RCC 7860 (cell line): ENCODE measurements at regions not wholly inside any gene's neighbourhood (a gene's known extent, or its start where the extent isn't known, plus 50 kb on each side); places are given as distances from the start of the nearest gene placed in this dataset.

Source experiments
- DNase-seq: peaks from one replicate; pipeline ENCODE4 v3.0.0-alpha.2; 2015; ENCODE audit warnings: low spot score
- FAIRE-seq: peaks from 2 replicates; lab custom pipeline; 2012; peaks lifted over from hg19 to GRCh38; lab: Jason Lieb, UNC

DNA sequence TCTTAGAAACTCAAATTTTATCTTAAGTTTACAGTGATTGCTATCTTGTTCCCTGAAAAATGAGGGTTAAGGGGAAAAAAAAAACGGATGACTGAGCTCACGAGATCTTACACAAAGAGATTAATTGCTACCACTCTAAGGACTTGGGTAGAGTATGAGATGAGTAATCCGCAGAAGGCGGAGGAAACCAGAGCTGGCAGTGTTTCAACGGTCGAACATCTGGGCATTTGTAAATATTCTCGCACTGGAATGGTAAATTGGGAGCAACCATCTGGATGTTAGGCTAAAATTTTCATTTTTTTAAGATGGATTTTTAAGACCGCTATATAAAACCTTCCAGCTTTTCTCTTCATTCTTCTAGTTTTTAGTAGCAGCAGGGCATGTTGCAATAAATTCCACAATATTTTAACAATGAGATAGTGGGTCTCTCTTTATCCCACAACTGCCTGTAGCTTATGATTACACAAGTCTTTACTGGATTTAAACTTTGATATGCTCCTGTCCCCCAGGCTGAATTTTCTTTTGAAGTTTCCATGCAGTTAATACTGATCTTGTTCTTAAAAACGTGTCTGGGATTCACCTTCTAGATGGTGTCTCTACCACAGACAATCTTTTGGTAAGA, 1324.1 kb downstream of the AACS start:
- DNase-seq (no peak), FAIRE-seq (no peak)

DNA sequence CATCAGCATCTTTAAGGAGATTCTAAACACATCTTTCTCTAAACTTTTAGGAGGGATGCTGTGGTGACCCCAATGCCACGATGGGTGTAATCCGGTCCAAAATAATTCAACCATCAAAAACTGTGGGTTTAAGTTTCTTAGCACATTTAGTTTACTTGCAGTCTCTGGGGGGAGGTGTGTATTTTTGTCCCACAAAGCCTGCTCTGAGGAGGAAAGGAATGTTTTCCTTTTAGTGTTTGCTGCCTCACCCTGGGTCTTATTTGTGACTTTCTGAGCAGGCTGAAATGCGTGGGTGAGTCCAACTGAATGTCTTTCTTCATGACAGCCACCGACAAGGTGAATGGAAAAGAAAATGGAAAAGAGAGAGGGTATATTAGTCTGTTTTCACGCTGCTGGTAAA, 1324.7 kb downstream of the AACS start:
- FAIRE-seq (no peak), DNase-seq (no peak)

DNA sequence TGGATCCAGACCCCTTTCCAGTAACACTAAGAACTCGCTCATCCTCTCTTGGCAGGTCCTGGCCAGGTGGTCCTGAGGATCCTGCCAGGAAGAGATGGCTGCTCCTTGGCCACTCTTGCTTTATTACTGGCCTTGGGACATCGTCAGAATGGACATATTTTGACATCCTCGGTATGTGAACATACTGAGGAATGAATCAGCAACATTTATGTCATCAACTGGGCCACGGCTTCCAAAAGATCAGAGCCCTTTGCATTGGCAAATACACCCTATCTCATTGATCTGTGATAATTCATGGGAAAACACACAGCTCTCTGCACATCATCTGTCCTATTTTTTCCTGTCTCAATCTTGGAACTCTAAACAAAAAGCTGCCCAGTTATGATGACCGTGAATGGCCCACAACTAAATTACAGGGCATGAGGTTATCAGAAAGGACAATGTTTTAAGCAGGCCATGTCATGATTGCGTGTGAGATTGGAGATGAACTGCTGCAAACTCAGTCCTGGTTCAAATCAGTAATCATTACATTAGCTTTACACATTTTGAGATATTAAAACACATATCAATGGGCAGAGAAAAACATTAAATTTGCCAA, 1325.8 kb downstream of the AACS start:
- FAIRE-seq (no peak), DNase-seq (no peak)

DNA sequence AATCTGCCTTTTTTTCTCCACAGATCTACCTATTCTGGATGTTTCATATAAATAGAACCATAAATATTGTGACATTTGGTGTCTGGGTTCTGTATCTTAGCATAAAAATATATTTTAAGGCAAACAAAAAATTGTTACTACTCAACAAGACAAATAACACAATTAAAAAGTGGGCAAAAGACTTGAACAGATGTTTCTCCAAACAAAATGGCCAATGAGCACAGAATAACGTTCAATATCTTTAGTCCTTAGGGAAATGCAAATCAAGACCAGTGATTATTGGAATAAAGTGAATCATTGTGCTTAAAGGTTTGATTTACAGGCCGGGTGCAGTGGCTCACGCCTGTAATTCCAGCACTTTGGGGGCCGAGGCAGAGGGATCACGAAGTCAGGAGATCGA, 1331.3 kb downstream of the AACS start:
- FAIRE-seq: no peak

DNA sequence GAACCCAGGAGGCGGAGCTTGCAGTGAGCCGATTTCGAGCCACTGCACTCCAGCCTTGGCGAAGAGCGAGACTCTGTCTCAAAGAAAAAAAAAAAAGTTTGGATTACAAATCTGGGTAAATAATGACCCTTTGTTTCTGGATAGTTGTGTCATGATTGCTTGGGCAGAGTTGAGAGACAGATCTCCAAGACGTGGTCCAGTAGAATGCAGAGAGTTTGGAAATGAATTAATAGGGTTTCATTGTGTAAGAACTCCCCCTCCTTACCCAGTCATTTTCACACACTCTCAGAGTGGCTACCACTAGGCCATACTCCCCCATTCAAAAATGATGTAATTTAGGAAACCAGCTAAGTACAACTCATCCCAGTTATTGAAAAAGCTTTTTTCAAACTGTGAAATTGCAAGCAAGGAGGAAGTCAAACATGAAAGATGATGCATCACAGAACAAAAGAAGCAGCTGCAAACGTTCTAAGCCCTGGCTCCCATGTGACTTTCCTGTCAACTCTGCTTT, 1331.9 kb downstream of the AACS start:
- DNase-seq: no peak
- FAIRE-seq: no peak

More for the DNA sequence above, 1331.3 kb downstream of the AACS start:
- no peak for DNase-seq

DNA sequence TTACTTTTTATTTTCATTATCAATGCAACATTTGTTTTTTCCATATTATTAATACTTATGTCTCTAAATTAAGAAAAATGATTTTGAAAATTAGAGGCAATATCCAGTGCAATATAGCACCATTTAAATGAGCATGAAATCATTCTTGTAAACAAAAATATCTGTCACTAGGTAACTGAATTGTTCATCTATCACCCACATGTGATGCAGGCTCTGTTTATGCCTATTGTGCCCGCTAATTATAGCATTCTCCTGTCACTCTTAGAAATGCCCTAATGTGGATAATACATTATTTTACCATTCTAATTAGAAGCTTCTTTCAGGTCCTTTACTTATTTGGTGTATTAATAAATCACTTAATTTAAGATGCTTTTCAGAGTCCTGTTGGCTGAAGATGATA, 1332.4 kb downstream of the AACS start:
- FAIRE-seq: no peak
- DNase-seq: no peak

DNA sequence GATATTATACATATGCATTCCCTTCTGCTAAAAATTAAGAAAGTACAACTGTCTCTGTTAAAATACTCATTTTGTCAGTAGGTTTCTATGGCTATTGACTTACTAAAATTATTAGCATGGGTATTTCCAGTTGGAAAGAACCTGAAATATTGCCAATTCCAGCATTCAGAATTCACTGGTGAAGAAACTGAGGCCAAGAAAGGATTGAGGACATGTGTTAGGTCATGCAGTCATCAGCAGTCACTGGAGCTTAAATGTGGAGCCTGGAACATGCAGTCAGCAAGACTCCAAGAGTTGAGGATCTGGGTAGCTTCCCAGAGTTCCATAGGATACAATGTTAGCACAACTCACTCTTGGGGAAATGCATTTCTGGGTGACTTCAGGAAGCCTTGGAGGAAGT, 1335.6 kb downstream of the AACS start:
- DNase-seq (no peak), FAIRE-seq (no peak)

DNA sequence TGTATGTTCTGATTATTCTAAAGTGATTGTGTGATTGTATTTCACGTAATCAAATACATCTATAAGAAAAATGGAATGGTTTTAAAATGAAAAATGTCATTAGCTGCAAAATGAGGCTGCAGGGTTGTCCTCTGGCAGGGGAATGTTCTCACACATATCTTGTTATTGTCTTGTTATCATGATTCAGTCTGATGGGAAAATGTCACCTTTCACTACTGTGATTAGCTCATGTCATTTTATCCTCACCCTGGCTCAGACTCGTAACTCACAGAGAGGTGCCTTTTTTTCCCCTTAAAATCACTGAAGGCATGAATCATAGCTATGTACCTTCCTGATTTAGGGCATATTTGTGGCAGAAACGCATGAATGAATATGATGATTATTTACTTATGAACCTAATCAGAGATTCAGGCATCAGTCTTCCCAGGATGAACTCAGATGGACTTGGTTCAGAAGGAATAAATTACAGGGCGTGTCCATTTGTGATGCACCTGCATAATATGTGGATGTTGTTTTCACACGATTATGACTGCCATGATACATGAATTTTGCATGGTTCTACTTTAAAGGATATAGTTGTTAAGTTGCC, 1339.2 kb downstream of the AACS start:
- DNase-seq (peak; percentile 49), FAIRE-seq (no peak)

DNA sequence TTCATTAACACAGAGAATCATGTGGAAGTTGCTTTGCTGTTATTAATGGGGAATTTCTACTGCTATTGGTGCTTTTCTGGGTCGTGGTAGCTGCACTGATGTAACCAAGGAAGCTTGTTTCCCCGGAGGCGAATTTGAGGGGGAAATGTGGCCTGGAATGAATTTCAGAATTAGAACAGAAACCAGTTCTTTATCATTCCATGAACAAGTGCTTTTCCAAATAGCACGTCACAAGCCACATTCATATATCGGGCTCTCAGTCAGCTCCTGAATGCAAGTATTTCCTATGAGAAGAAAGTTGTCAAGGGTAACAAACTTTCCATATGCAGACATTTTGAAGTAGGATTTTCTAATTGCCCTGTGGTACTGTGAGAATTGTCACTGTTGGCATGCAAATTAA, 1353.2 kb downstream of the AACS start:
- no peak for DNase-seq
- no peak for FAIRE-seq

DNA sequence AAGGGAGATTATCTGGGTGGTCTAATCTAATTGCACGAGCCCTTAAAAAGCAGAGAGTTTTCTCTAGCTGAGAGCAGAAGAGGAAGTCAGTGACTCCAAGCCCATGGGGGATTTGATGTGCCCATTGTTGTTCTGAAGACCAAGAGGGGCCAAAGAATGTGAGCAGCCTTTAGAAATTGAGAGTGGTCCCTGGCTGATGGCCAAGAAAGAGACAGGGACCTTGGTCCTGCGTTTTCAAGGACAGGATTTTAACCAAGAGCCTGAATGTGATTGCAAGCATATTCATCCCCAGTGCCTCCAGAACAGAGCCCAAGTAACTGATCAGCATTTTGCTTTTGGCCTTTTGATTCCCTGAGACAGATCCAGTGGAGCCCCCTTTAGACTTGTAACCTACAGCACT, 1353.9 kb downstream of the AACS start:
- FAIRE-seq: no peak

DNA sequence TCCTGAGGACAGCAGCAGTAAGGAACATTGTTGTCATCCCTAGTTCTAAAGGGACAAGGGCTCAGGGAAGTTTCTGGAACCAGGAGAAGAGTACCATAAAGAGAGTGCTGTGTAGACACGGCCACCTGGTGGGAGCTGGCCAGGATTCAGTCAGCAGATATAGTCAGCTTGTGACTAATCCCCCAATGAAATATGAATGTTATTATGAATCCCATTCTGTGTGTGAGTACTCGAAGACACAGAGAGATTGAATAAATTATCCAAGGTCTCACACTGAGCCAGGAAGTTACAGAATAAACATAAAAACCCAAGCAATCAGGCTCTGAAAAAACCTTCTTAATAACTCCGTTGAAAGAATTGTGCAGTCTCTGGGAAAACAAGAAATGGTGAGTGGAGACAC, 1359.5 kb downstream of the AACS start:
- DNase-seq: no peak
- no peak for FAIRE-seq

More for the DNA sequence above, 1353.9 kb downstream of the AACS start:
- no peak for DNase-seq

DNA sequence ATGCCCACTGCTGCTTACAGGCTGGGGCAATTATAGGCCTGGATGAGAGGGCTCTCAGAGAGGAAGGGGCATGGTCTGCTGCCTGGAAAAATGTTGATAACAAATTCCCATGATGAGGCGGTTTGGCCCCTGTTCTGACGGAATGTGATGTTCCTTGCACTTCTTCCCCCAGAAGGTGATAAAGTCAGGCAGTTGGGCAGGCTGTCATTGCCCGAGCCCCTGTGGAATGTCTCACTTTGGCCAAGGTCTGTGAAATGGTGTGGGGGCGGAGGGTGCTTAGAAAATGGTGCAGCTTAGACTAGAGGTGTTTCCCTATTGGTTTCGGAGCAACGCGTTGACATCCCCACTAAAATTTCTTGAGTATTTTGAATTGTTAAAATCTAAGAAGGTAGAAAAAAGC, 1360.0 kb downstream of the AACS start:
- FAIRE-seq: no peak

DNA sequence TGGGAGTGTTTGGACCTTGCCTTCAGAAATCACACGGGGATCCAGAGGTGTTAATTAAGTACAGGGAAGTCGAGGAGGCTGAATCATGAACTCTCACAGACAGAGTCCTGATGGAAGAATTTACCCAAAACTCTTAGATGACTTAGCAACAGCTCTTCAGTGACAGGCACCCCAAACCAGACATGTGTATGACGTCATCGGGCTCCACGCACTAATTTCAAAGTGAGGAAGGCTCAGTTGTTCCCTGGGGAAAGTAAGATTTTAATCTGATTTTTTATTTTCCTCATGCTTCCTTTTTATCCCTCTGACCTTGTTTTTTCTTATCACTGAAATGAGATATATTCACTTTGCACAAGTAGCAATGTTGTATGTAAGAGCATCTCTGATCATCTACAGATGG, 1363.5 kb downstream of the AACS start:
- FAIRE-seq: no peak
- DNase-seq: no peak

More for the DNA sequence above, 1360.0 kb downstream of the AACS start:
- DNase-seq: no peak

DNA sequence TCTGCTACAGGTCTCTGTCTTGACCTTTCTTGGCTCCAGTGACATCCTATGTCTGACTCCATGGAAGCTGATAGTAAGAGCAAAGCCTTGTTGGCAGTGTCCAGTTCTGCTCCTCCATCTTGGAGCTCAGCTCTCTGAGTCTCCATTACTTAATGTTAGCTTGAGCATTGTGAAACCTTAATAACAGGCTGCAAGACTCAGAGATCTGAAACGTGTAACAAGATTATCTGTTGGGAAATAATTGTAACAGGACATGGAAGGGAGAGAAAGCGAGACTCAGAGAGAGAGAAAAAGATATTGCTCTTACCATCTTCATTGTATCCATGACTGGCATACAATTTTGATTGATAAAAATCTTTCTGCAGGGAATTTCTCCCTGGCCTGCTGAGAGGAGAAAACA, 1365.7 kb downstream of the AACS start:
- DNase-seq (no peak), FAIRE-seq (no peak)

DNA sequence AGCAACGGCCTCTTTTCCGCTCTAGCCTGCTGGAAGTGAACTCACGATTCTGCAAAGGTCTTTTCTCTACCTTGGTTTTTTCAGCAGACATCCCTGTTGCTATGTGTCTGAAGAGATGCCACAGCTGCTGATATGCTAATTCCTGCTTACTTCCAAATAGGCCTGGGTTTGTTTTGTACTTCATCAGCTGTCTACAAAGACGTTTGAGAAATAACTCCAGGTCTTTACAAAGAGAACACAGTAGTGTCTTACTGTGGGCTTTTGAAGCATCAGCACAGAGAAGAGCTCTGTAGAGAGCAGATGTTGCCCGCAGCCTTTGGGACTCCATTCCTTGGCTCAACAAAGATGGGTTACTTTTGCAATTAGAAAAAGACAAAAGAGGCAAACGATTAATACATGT, 1366.5 kb downstream of the AACS start:
- FAIRE-seq: no peak
- DNase-seq: no peak

DNA sequence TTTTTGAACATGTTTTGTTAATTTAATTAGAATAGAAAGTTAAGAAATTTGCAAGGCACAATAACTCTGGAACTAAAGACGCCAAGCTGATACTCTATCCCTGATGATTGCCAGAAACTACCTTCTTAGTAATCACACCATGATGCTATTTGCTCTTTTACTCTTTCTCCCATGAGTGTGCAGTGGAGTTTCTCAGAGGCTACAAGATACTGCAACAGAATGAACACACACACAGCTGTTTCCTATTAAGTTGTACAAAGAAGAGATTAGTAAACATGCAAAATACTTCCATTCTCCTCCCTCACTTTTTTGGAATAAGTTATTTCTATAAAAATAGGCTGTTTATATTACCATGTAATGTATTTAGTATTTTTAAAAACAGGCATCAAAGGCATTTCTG, 1367.5 kb downstream of the AACS start:
- FAIRE-seq (no peak), DNase-seq (no peak)

DNA sequence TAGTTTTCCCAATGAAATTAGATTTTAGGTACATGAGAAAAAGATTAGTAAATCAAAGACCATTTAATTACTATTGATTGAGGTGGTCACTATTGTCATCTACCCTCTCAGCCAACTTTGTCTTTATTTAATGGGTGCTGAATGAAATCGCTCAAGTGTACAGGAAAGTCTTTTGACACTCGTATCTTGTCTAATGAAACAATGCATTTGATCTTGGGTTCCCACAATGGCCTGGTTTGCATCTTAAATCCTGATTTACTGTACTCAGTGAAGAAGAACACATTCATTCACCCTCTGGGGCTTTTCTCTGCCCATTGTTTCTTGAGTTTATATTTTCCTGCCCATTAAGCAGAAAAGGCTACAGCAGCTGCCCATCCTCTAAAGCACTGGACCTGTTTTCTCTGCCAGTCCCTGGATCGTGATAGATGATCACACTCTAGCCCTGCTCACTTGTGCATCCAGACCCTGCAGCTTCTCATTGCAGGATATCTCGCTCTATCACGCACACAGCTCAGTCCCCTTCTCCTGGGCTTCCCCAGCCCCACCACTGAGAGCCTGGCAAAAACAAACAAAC, 1369.3 kb downstream of the AACS start:
- no peak for FAIRE-seq
- no peak for DNase-seq

DNA sequence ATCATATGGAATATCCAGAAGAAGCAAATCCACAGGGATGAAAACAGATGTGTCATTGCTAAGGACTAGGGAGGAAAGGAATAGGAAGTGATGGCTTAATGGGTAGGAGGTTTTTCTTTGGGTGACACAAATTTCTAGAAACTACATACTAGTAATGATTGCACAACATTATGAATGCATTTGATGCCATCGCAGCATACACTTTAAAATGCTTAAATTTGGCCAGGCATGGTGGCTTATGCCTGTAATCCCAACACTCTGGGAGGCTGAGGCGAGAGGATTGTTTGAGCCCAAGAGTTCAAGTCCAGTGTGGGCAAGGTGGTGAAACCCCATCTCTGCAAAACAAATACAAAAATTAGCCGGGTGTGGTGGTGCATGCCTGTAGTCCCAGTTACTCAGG, 1370.8 kb downstream of the AACS start:
- no peak for DNase-seq
- no peak for FAIRE-seq

DNA sequence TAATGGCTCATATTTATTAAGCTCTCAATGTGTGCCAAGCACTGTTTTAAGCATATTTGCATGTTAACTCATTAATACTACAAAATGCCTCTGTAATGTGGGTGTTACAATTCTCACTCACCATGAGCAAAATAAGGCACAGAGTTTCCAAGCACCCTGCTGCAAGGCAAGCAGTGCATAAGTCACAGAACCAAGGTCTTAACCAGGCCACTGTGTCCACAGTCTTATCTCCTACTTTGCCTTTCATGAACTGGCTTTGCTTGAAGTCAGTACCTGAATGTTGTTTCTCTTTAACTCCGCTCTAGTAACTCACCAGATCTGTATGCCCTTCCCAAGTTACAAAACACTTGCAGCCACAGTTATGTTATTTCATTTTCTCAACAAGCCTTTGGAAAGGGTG, 1372.7 kb downstream of the AACS start:
- DNase-seq: no peak
- FAIRE-seq: no peak

DNA sequence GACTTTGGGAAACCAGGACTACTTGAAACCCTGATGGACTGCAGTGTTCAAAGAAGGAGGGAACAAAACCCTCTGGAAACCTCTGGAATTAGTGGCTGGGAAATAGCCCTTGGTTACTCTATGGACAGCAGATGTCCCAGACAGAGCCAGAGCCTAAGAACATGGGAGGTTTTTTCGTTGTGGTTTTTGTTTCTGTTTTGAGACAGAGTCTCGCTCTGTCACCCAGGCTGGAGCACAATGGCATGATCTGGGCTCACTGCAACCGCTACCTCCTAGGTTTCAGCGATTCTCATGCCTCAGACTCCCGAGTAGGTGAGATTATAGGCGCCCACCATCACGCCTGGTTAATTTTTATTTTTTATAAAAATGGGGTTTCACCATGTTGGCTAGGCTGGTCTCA, 1378.7 kb downstream of the AACS start:
- DNase-seq: no peak
- no peak for FAIRE-seq

DNA sequence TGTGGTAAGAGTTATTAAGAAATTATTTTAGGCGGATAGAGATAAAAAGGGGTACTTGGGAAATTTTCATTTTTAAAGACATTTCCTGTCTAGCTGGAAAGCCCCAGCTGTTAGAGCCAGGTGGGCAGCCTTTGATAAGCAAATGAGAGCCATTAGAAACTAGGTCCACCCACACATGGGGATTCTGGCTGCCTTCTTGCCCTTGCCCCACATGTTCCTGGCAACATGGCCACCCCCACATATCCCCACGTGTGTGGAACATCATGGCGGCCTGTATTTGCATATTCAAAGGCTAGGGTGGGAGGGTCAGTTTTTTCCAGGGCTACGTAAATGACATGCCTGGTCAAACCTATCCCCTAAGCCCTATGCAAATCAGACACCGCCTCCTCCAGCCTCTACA, 1382.1 kb downstream of the AACS start:
- FAIRE-seq: no peak
- no peak for DNase-seq

DNA sequence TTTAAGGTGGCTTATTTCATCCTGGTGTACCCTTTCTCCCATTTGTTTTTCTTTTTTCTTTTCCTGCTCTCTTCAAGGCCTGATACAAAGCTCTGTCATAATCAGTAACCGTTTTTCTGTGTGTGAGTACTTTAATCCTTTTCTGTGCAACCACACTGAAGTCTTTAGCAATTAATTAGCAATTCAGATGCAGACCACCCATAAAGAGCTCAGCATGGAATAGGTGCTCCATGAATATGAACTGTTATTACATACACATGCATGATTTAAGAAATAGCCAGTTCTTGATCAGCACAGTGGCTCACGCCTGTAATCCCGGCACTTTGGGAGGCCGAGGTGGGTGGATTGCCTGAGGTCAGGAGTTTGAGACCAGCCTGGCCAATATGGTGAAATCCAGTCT, 1386.6 kb downstream of the AACS start:
- DNase-seq (no peak), FAIRE-seq (no peak)
